ENCODE measurements at regions not wholly inside any gene's neighbourhood (a gene's known extent, or its start where the extent isn't known, plus 50 kb on each side); places are given as distances from the start of the nearest gene placed in this dataset.

DNA sequence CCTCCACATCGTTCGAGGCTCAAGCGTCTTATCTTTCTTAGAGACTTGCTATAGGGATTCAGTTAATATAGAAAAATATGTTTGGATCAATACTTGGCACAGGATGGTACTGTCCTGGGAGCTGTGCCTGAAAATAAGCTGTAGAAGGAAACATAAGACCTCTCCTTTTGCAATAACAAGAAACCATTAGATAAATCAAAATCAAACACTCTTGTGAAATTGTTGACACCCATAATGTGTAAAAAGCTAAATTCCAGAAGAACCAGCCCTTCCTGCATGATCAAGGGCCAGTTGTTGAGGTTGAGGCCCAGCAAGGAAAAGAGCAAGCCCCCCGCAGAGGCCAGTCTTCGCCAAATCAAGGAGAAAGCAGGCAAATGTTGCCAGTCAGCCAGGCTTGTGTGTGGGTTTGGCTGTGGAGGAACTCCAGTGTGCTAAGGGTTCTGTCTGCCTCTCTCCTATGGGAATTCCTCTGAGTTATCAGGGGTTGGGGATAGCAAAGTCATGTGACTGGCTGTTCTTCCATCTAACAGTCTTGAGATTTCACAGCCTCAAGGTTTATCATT lies 185.7 kb downstream of the ACKR3 start:
- no peak overlapping the region for H3K4me3 ChIP-seq (ENCODE audit: low read depth, low read length)
- no peak for TF ChIP-seq CTCF (IDR thresholded peaks at IDR 0.05; ENCODE audit: low read depth, low read length, missing control alignments)
- DNase-seq (ENCODE audit: low read depth) = no peak

GRCh38 chr2:236758406-236758805 lies 188.8 kb downstream of the ACKR3 start:
- TF ChIP-seq CTCF (IDR thresholded peaks at IDR 0.05; ENCODE audit: low read depth, low read length, missing control alignments) = no peak

GRCh38 chr2:236760246-236760645 lies 190.6 kb downstream of the ACKR3 start:
- no peak overlapping the region for H3K4me3 ChIP-seq (ENCODE audit: low read depth, low read length)
- no peak for TF ChIP-seq CTCF (IDR thresholded peaks at IDR 0.05; ENCODE audit: low read depth, low read length, missing control alignments)
- no peak for DNase-seq (ENCODE audit: low read depth)

More at GRCh38 chr2:236758406-236758805, 188.8 kb downstream of the ACKR3 start:
- no peak for DNase-seq (ENCODE audit: low read depth)
- no peak overlapping the region for H3K4me3 ChIP-seq (ENCODE audit: low read depth, low read length)

- no peak overlapping the region for H3K4me3 ChIP-seq (ENCODE audit: low read depth, low read length)
- TF ChIP-seq CTCF (IDR thresholded peaks at IDR 0.05; ENCODE audit: low read depth, low read length, missing control alignments) = no peak
- DNase-seq (ENCODE audit: low read depth) = no peak
These were observed 191.7 kb downstream of the ACKR3 start for GRCh38 chr2:236761358-236761757.

GRCh38 chr2:236762628-236763027 lies 193.0 kb downstream of the ACKR3 start:
- H3K4me3 ChIP-seq (ENCODE audit: low read depth, low read length) = no peak overlapping the region
- TF ChIP-seq CTCF (IDR thresholded peaks at IDR 0.05; ENCODE audit: low read depth, low read length, missing control alignments) = no peak
- no peak for DNase-seq (ENCODE audit: low read depth)

DNA sequence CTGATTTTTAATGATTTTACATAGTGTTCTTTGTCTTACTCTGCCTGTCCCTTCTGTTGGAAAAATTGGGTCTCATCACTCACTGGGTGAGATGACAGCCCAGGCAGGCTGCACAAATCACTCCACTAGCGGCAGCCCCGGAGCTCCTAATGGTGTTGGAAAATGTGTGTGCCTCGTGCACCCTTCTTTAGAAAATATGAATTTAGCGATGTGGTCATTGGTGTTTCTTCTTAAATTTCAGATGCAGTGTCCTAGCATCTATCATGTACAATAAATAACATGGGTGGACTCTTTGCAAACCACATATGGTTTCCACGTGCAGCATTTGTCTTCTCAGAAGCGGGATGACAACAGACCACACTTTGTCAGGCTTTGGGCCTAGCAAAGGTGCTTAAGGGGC lies 194.2 kb downstream of the ACKR3 start:
- no peak for DNase-seq (ENCODE audit: low read depth)
- no peak overlapping the region for H3K4me3 ChIP-seq (ENCODE audit: low read depth, low read length)
- no peak for TF ChIP-seq CTCF (IDR thresholded peaks at IDR 0.05; ENCODE audit: low read depth, low read length, missing control alignments)

DNA sequence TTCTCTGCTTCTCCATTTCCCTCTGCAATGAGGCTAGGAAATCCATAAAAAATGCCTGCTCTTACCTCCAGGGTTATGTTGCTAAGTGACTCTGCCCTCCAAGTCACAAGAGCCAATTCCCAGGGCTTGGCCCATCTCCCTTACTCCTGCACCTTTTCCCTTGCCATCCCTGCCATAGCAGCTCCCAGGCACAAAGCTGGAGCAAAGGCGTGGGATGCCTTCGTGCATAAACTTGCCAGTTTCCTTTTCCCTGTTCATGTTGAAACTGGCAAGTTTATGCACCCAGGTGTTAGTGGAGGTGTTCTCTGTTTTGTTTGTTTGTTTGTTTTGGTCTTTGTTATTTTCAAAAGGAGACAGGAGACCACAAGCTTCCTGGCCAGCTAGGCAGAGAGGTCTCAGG lies 195.1 kb downstream of the ACKR3 start:
- no peak for TF ChIP-seq CTCF (IDR thresholded peaks at IDR 0.05; ENCODE audit: low read depth, low read length, missing control alignments)

More for the DNA sequence above, 195.1 kb downstream of the ACKR3 start:
- no peak overlapping the region for H3K4me3 ChIP-seq (ENCODE audit: low read depth, low read length)
- DNase-seq (ENCODE audit: low read depth) = no peak

Measured in GM12864 (cell line).